EL (cell line): ENCODE measurements at regions not wholly inside any gene's neighbourhood (a gene's known extent, or its start where the extent isn't known, plus 50 kb on each side); places are given as distances from the start of the nearest gene placed in this dataset.

Source experiments
- DNase-seq: peaks from one replicate; pipeline ENCODE4 v3.0.0-alpha.2; 2016

DNA sequence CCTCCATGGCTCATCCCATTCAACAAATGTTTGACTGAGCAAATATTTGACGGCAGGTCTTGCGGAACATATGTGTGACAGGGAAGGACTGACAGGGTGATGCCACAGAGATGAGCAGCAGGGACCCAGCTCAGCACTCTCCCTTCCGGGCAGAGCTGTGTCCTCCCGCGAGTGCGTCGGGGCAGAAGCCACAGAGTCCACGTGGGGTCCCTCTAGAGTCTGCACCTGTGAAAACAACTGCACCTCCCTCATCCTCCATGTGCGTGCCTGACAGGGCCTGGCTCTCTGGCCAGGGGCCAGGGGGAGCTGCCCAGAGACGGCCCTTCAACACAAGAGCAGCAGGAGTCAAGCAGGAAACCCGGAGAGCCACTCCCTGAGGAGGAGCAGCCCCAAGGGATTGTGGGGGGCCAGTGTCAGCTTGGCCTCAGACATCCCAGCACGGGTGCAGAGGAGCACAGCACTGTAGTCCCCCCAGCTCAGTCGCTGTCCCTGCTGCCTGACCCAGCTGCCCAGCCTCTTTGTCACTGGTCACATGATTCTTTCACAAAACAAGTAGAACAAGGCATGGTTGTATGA, 83.6 kb upstream of the TMEM72 start:
- DNase-seq: no peak

DNA sequence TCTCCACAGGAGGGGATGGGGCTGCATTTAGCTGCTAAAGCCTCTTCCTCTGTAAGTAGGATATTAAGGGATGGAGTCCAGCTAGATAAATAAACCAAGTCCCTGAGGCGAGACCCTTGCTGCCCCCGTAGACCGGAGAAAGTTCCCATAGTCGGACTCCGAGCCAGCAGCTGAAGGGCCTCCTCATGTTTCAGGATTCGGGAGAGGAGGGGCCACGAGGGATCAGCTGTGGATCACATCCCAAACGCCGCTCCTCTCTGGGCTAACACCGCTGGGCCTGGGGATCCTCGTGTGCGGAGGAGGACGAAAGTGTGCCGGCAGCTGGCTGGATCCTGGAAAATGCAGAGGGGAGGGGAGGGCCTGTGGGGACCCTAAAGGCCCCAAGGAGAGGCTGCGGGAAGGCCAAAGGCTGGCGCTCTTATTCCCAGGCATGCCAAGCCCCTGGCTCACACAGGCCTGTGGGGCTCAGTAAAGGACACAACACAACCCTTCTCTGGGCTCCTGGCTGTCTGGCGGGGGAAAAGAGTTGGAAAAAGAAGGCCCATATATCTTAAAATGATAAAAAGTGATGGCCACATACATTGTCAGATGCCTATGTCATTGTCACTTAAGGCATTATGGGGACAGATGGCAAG, 82.5 kb upstream of the TMEM72 start:
- DNase-seq: no peak

DNA sequence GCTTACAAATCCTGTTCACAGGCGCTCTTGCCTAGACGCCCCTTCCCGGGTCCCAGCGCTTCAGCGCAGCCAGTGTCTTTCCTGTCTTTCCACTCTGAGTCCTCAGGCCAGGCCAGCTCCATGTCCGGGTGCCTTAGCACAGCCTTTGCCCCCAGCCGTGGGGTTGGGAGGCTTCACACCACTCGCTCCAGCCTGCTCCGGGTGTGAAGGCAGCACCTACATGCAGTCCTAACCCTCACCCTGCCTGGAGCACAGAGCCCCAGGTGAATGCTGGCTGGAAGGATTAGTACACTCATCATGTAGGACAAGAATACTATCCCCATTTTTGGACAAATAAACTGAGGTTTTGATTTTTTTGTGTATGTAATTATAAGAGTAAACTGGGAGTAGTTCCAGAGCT, 81.7 kb upstream of the TMEM72 start:
- no peak for DNase-seq

DNA sequence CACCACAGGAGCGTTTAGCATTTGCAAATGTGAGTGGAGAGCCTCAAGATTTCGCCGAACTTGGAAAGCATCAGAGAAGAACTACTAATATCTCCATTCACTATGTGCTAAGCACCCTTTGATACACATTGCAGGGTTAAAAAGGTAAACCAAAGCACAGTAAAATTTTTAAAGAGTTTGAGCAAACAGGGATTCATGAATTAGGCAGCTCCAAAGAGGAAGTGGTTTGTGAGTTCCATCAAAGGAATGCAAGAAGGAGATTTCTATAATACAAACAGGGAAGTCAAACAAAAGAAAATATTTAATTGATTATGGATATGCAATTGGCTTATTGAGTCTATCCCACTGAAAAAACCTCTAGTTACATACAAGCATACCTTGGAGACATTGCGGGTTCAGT, 81.1 kb upstream of the TMEM72 start:
- DNase-seq: peak; percentile 69

- no peak for DNase-seq
Observed at GRCh38 chr10:44831581-44831980, 79.6 kb upstream of the TMEM72 start.

- DNase-seq: peak; percentile 21
Observed at GRCh38 chr10:44832595-44833390, 78.3 kb upstream of the TMEM72 start.

GRCh38 chr10:44834131-44834530, 77.0 kb upstream of the TMEM72 start:
- DNase-seq: no peak

GRCh38 chr10:44835300-44835699, 75.8 kb upstream of the TMEM72 start:
- DNase-seq: no peak

DNA sequence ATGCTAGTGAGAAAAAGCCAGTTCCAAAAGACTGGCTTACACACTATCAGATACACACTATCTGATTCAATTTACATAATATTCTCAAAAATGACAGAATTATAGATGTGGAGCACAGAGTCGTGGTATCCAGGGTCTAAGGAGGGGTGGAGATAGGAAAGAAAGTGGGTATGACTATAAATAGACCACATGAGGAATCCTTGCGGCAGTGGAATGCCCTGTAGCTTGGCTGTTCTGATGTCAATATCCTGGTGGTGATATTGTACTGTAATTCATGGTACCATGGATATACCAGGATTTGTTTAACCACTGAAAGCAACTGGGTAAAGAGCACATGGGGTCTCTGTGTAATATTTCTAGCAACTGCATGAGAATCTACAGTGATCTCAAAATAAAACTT, 67.7 kb upstream of the TMEM72 start:
- no peak for DNase-seq

- no peak for DNase-seq
Observed at GRCh38 chr10:44845361-44846175, 65.6 kb upstream of the TMEM72 start.

- no peak for DNase-seq
Observed at GRCh38 chr10:44847110-44847509, 64.0 kb upstream of the TMEM72 start.

DNA sequence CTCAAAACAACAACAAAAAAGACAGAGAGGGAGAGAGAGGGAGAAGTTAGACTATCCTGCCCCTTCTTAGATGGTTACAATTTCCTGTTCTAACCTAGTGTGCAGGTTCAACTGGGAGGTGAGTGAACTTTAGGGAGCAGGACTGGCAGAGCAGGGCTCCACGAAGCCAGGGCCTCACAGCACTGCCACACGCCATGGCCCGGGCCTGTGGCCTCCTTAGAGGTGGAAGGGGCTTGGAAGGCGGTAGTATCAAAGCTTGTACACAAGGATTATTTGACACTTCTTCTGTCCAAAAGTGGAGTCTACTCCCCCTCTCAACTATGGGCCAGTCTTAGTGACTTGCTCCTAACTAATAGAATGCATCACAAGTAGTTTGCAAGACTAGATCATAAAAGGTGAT, 62.9 kb upstream of the TMEM72 start:
- DNase-seq: no peak

DNA sequence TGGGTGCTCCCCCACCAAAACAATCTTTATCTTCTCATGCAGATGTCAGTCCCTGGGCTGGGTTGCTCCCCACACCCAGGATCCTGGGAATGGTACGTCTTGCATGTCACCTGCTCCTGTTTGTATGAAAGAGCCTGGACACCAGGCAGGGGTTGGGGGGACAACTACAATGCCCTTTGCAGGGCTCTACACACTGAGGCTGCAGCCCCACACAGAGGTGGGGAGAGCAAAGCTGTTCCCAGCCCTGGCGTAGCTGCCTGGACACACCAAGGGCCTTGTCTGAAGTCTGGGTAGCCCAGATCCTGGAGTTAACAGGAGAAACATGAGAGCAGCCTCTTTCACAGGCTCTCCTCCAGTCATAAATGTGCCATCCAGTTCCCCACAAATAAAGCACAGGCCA, 61.2 kb upstream of the TMEM72 start:
- no peak for DNase-seq

- DNase-seq: no peak
Observed at GRCh38 chr10:44850356-44850934, 60.7 kb upstream of the TMEM72 start.

- no peak for DNase-seq
Observed at GRCh38 chr10:44851413-44851812, 59.7 kb upstream of the TMEM72 start.

- no peak for DNase-seq
Observed at GRCh38 chr10:44851881-44852280, 59.3 kb upstream of the TMEM72 start.

DNA sequence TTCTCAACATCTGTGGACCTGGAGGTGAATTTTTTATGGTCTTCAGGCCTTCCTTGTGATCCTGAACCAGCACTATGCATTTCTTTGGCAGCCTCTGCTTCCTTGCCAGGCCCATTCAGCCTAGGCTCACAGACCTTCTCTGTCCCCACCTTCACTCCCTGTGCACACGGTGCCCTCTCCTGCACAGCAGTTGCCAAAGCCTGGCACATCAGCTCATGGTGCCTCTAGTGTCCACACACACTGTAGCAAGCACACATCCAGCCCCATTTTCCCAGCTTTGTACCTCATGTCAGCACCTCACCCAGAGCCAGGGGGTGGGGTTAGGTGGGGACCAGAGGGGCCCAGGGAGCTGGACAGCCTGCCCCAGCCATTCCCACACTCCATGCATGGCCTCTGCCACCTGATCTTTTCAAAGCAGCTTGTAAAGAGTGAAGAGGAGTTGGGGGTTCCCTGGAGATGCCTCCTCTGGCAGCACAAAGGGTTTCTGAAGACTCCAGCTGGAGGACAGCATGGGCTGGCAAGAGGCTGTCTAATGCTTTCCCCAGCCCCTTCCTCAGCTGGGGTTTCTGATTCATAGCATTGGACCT, 57.9 kb upstream of the TMEM72 start:
- DNase-seq: peak; percentile 58

- DNase-seq: no peak
Observed at GRCh38 chr10:44853796-44854195, 57.3 kb upstream of the TMEM72 start.

DNA sequence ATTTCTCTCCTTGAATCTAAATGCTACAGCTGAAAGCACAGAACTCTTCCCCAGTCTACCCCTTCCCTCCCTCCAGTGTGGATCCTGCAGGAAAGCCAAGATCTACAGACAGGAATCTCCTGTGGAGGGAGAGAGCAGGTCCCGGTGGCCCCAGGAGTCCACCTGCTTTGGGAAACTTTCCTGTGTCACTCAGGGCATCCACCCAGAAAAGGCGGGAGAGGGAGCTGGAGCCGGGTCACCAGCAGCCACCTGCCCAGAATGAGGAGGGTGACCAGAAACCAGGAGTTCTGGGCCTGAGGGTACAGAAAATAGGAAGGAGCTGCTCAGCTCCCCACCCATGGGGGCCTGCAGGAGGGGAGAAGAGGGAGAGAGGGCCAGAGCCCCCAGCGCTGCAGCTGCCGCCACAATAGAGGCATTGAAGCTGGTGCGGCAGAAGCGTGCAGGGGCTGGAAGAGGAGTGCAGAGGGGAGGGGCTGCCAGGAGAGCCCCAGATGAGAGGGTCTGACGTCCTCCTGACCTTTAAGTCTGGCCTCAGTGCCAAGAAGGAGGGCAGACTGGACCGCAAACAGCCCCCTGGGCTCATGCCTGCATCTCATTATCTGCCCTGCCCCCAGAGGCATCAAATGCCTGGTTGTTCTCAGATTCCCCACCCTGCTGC, 56.3 kb upstream of the TMEM72 start:
- DNase-seq: no peak

DNA sequence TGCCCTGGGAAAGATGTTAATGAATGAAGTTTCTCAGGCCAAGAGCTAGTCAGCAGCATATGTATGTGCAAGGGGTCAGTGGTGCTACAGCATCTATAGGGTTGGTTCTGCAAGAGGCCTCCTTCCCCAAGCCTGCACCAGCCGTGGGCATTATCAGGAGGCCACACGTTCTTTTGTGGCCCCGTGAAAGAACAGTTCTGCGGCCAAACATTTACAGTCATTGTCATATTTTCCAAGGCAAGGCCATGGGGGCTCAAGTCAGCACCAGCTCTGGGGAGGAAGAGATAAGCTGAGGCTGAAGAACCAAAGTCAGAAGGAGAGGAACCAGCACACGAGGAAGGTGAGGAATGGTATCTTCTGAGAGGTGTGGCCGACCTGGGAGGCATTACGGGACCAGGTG, 54.4 kb upstream of the TMEM72 start:
- DNase-seq: no peak

DNA sequence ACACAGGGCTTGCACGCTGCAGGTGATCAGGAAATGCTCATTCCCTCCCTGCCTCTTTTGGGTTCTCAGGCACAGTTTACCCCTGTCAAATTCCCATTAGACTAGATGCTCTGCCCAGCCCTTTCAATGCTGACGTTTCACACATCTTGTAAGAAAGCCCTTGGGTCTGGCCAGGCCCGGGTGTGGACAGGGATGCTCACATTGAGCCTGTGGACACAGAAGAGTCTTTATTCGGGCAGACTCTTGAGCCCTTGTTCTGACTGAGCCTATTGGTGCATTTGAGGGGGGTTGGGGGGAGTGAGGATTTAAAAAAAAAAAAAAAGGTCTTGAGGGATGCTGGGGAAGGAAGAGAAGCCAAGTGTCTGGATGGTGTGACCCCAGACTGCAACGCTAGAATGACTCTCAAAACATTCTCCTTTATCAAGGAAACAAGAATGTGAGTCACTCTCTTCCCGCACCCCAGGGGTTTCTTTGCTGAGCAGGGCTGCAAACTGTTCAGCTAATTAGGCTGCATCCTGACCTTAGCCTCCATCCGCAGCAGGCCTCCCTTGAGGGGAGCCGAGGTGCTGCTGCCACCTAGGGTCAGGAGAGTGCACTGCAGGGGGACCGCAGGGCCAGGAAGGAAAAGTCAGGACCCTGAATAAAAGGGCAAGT, 53.6 kb upstream of the TMEM72 start:
- peak; percentile 93 for DNase-seq

- DNase-seq: no peak
Observed at GRCh38 chr10:44858017-44858371, 53.1 kb upstream of the TMEM72 start.
